Uterus (tissue), 3 donors: ENCODE measurements at regions not wholly inside any gene's neighbourhood (a gene's known extent, or its start where the extent isn't known, plus 50 kb on each side); places are given as distances from the start of the nearest gene placed in this dataset.

ENCODE experiments used
- DNase-seq, 2 donors: peaks; one replicate each; pipeline ENCODE4 v3.0.0-alpha.2; 2019 to 2020
- H3K27ac ChIP-seq, 2 donors: fragments of 200-600 bp; sonication (generic); 1 replicate in 1 of 2; 2 replicates in 1 of 2; pipeline ENCODE4 v1.5.1; 2016 to 2018
- H3K27me3 ChIP-seq, 2 donors: fragments of 200-600 bp; sonication (generic); one replicate each; pipeline ENCODE4 v1.5.1; 2018 to 2019; ENCODE audit warnings: control low read depth in 1 of 2
- H3K36me3 ChIP-seq, 2 donors: fragments of 200-600 bp; sonication (generic); one replicate each; pipeline ENCODE4 v1.5.1; 2019; ENCODE audit warnings: control low read depth in 1 of 2
- H3K4me1 ChIP-seq, 2 donors: fragments of 200-600 bp; sonication (generic); one replicate each; pipeline ENCODE4 v1.5.1; 2018 to 2019; ENCODE audit warnings: control low read depth in 1 of 2
- H3K4me3 ChIP-seq, 2 donors: fragments of 200-600 bp; sonication (generic); 1 replicate in 1 of 2; 2 replicates in 1 of 2; pipeline ENCODE4 v1.5.1; 2018 to 2019; ENCODE audit warnings: mild to moderate bottlenecking in 1 of 2
- H3K9me3 ChIP-seq, 2 donors: fragments of 200-600 bp; sonication (generic); one replicate each; pipeline ENCODE4 v1.5.1; 2019; ENCODE audit warnings: control low read depth in 1 of 2
- CTCF ChIP-seq, 4 experiments: fragments of 200-600 bp in 2 of 4; fragments of 450-650 bp in 2 of 4; sonication (generic) in 2 of 4; IDR thresholded peaks; one replicate each; pipeline ENCODE4 v1.5.1; 2016 to 2019; ENCODE audit warnings: antibody characterized with exemption in 4 of 4, mild to moderate bottlenecking in 2 of 4, moderate library complexity in 1 of 4
- POLR2A ChIP-seq, 2 donors: fragments of 450-650 bp; IDR thresholded peaks; one replicate each; pipeline ENCODE4 v1.6.1; 2016; ENCODE audit warnings: antibody characterized with exemption in 2 of 2, mild to moderate bottlenecking in 1 of 2, moderate library complexity in 1 of 2
- intact Hi-C: fragments of 100-400 bp; cut with DNase I; formaldehyde crosslinking; loops from one replicate; pipeline ENCODE4 v1.15.1; 2023; ENCODE audit warnings: low total_unique reads
- donor health status: DM: yes; HTN: yes; CAD: no.

GRCh38 chr15:98580572-98580971, 67.8 kb upstream of the IGF1R start:
- Histone ChIP-seq H3K27ac (no peak overlapping the region), H3K36me3 (no peaks in the 10 kb centered on the region), H3K4me3 (no peak overlapping the region), H3K4me1 (no peaks in the 10 kb centered on the region), H3K27me3 (peaks cover 0 to 44% of the 10 kb centered on the region in 2 donors), H3K9me3 (no peaks in the 10 kb centered on the region)
- TF ChIP-seq CTCF (IDR thresholded peaks at IDR 0.05) = no peak
- no peak for TF ChIP-seq POLR2A (IDR thresholded peaks at IDR 0.05)
- DNase-seq = no peak
- intact Hi-C loops = no loop called here

- no peak overlapping the region for H3K4me3 ChIP-seq
These were observed 66.6 kb upstream of the IGF1R start for GRCh38 chr15:98581715-98582114.

GRCh38 chr15:98582900-98583554, 65.3 kb upstream of the IGF1R start:
- Histone ChIP-seq H3K27ac (no peak overlapping the region), H3K9me3 (no peaks in the 10 kb centered on the region), H3K4me3 (no peak overlapping the region), H3K36me3 (no peaks in the 10 kb centered on the region), H3K27me3 (peaks cover 0 to 50% of the 10 kb centered on the region in 2 donors), H3K4me1 (no peaks in the 10 kb centered on the region)
- intact Hi-C loops = no loop called here
- no peak for DNase-seq
- TF ChIP-seq POLR2A (IDR thresholded peaks at IDR 0.05) = no peak
- no peak for TF ChIP-seq CTCF (IDR thresholded peaks at IDR 0.05)

More at GRCh38 chr15:98581715-98582114, 66.6 kb upstream of the IGF1R start:
- Histone ChIP-seq H3K9me3 (no peaks in the 10 kb centered on the region), H3K27me3 (peaks cover 0 to 48% of the 10 kb centered on the region in 2 donors), H3K36me3 (no peaks in the 10 kb centered on the region), H3K27ac (no peak overlapping the region), H3K4me1 (no peaks in the 10 kb centered on the region)
- TF ChIP-seq CTCF (IDR thresholded peaks at IDR 0.05) (peak in 1 of 4 experiments; percentile 8), POLR2A (IDR thresholded peaks at IDR 0.05) (no peak)
- DNase-seq = no peak
- intact Hi-C loops = no loop called here

GRCh38 chr15:98583771-98584430, 64.4 kb upstream of the IGF1R start:
- DNase-seq = no peak
- intact Hi-C loops = no loop called here
- Histone ChIP-seq H3K36me3 (no peaks in the 10 kb centered on the region), H3K27me3 (peaks cover 0 to 52% of the 10 kb centered on the region in 2 donors), H3K4me1 (no peaks in the 10 kb centered on the region), H3K4me3 (no peak overlapping the region), H3K27ac (no peak overlapping the region), H3K9me3 (no peaks in the 10 kb centered on the region)
- TF ChIP-seq POLR2A (IDR thresholded peaks at IDR 0.05) (no peak), CTCF (IDR thresholded peaks at IDR 0.05) (no peak)

GRCh38 chr15:98586066-98586465, 62.3 kb upstream of the IGF1R start:
- DNase-seq = no peak
- H3K36me3 ChIP-seq = no peaks in the 10 kb centered on the region
- no peak overlapping the region for H3K27ac ChIP-seq
- no peaks in the 10 kb centered on the region for H3K4me1 ChIP-seq
- no peak overlapping the region for H3K4me3 ChIP-seq
- no peaks in the 10 kb centered on the region for H3K9me3 ChIP-seq
- H3K27me3 ChIP-seq = peaks cover 0 to 48% of the 10 kb centered on the region in 2 donors
- intact Hi-C loops = no loop called here
- TF ChIP-seq POLR2A (IDR thresholded peaks at IDR 0.05) (no peak), CTCF (IDR thresholded peaks at IDR 0.05) (no peak)
